GM12874 (cell line): ENCODE measurements at regions not wholly inside any gene's neighbourhood (a gene's known extent, or its start where the extent isn't known, plus 50 kb on each side); places are given as distances from the start of the nearest gene placed in this dataset.

Experiments
- CTCF ChIP-seq: IDR thresholded peaks from 2 replicates; pipeline ENCODE4 v1.5.1; 2011; ENCODE audit warnings: low read depth, mild to moderate bottlenecking, control low read depth, low read length, moderate library complexity; ENCODE audit not compliant: insufficient read depth

GRCh38 chr17:70855401-70856054 is 686.2 kb downstream of the KCNJ2 start:
- TF ChIP-seq CTCF: no peak

GRCh38 chr17:70857351-70857750 is 688.0 kb downstream of the KCNJ2 start:
- TF ChIP-seq CTCF: no peak

- TF ChIP-seq CTCF: no peak
Measured at GRCh38 chr17:70859829-70860228, 690.5 kb downstream of the KCNJ2 start.

GRCh38 chr17:70862295-70862694 is 693.0 kb downstream of the KCNJ2 start:
- TF ChIP-seq CTCF: no peak

GRCh38 chr17:70863436-70864248 is 694.3 kb downstream of the KCNJ2 start:
- no peak for TF ChIP-seq CTCF

GRCh38 chr17:70865993-70866804 is 696.9 kb downstream of the KCNJ2 start:
- TF ChIP-seq CTCF: no peak

- TF ChIP-seq CTCF: no peak
Measured at GRCh38 chr17:70868149-70868548, 698.8 kb downstream of the KCNJ2 start.
